HepG2 (cell line): ENCODE measurements at regions not wholly inside any gene's neighbourhood (a gene's known extent, or its start where the extent isn't known, plus 50 kb on each side); places are given as distances from the start of the nearest gene placed in this dataset.

Experiments
- AFF4 ChIP-seq: sonication (generic); formaldehyde crosslinking; IDR thresholded peaks from 2 replicates; pipeline ENCODE4 v1.4.0; 2020; ENCODE audit warnings: missing genetic modification reagents
- FOXA1 ChIP-seq, 2 experiments: fragments of 450-650 bp in 1 of 2; sonication (generic) in 1 of 2; formaldehyde crosslinking in 1 of 2; IDR thresholded peaks; 2 replicates each; pipeline versions ENCODE4 v1.4.0 to v1.6.1; 2016 to 2020; ENCODE audit warnings: missing genetic modification reagents in 1 of 2
- KDM5B ChIP-seq: sonication (generic); formaldehyde crosslinking; IDR thresholded peaks from 2 replicates; pipeline ENCODE4 v1.4.0; 2020; ENCODE audit warnings: missing genetic modification reagents, mild to moderate bottlenecking, borderline replicate concordance
- MTA1 ChIP-seq: sonication (generic); formaldehyde crosslinking; IDR thresholded peaks from 2 replicates; pipeline ENCODE4 v1.4.0; 2020; ENCODE audit warnings: missing genetic modification reagents, mild to moderate bottlenecking, borderline replicate concordance
- MTA3 ChIP-seq: sonication (generic); formaldehyde crosslinking; IDR thresholded peaks from 2 replicates; pipeline ENCODE4 v1.4.0; 2020; ENCODE audit warnings: missing genetic modification reagents
- SRSF1 ChIP-seq: fragments of 200-400 bp; formaldehyde crosslinking; optimal IDR thresholded peaks from 2 replicates; pipeline ENCODE3; 2017; ENCODE audit warnings: mild to moderate bottlenecking, low read depth, low read length, moderate library complexity
- YY1 ChIP-seq: IDR thresholded peaks from 2 replicates; pipeline ENCODE4 v1.6.1; 2011; ENCODE audit warnings: low read length, low read depth, moderate library complexity, mild to moderate bottlenecking; ENCODE audit not compliant: insufficient read depth, insufficient replicate concordance
- ZNF138 ChIP-seq: sonication (generic); formaldehyde crosslinking; IDR thresholded peaks from 2 replicates; pipeline ENCODE4 v1.5.0; 2020; ENCODE audit warnings: mild to moderate bottlenecking, low read depth, missing genetic modification reagents
- TF ChIP-seq, protein P1 (sequence below): sonication (generic); formaldehyde crosslinking; IDR thresholded peaks from 2 replicates; pipeline ENCODE4 v1.5.1; 2020; ENCODE audit warnings: missing genetic modification reagents, mild to moderate bottlenecking, borderline replicate concordance
- TF ChIP-seq, protein P2 (sequence below): sonication (generic); formaldehyde crosslinking; IDR thresholded peaks from 2 replicates; pipeline ENCODE4 v1.4.0; 2020; ENCODE audit warnings: missing genetic modification reagents, mild to moderate bottlenecking, borderline replicate concordance
- TF ChIP-seq, protein P3 (sequence below): sonication (generic); formaldehyde crosslinking; IDR thresholded peaks from 2 replicates; pipeline ENCODE4 v1.5.0; 2020; ENCODE audit warnings: mild to moderate bottlenecking, missing genetic modification reagents, moderate library complexity

DNA sequence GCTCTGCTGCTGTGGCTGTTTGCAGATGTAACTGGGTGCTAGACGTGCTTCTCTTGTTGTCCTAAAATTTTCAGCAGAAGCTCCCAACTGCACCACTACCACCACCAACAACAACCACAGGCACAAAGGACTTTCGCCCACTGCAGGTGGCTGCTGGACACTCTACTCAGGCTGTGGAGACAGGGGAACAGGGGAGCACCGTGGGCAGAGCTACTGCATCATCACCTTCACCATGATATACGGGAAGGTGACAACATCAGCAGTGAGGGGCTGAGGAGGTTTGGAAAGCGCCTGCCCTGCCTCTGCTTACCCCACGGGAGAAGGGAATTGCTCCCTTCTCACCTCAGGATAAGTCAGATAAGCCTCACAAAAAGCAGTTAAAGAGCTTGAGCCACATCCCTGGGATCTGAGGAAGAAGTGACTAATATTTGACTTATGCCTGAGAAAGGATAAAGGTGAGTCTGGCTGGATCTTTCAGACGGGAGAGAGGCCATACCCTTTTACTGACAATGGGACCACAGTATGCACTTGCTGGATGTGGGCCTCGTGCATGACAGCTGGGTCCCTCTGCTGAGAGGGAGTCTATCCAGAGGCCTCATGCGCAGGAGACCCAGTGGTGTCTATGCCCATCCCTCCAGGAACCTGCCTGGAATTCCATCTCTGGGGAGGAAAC lies 217.6 kb downstream of the KLF6 start:
- no peak for TF ChIP-seq MTA1 (CRISPR knock-in tag)
- TF ChIP-seq, protein P1, sequence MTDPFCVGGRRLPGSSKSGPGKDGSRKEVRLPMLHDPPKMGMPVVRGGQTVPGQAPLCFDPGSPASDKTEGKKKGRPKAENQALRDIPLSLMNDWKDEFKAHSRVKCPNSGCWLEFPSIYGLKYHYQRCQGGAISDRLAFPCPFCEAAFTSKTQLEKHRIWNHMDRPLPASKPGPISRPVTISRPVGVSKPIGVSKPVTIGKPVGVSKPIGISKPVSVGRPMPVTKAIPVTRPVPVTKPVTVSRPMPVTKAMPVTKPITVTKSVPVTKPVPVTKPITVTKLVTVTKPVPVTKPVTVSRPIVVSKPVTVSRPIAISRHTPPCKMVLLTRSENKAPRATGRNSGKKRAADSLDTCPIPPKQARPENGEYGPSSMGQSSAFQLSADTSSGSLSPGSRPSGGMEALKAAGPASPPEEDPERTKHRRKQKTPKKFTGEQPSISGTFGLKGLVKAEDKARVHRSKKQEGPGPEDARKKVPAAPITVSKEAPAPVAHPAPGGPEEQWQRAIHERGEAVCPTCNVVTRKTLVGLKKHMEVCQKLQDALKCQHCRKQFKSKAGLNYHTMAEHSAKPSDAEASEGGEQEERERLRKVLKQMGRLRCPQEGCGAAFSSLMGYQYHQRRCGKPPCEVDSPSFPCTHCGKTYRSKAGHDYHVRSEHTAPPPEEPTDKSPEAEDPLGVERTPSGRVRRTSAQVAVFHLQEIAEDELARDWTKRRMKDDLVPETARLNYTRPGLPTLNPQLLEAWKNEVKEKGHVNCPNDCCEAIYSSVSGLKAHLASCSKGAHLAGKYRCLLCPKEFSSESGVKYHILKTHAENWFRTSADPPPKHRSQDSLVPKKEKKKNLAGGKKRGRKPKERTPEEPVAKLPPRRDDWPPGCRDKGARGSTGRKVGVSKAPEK (CRISPR knock-in tag), result no peak
- TF ChIP-seq YY1, result no peak
- no peak for TF ChIP-seq ZNF138 (CRISPR knock-in tag)
- TF ChIP-seq FOXA1 (IDR thresholded peaks at IDR 0.05), result no peak
- TF ChIP-seq FOXA1 (CRISPR knock-in tag; IDR thresholded peaks at IDR 0.05), result no peak
- no peak for TF ChIP-seq KDM5B (CRISPR knock-in tag)
- TF ChIP-seq, protein P2, sequence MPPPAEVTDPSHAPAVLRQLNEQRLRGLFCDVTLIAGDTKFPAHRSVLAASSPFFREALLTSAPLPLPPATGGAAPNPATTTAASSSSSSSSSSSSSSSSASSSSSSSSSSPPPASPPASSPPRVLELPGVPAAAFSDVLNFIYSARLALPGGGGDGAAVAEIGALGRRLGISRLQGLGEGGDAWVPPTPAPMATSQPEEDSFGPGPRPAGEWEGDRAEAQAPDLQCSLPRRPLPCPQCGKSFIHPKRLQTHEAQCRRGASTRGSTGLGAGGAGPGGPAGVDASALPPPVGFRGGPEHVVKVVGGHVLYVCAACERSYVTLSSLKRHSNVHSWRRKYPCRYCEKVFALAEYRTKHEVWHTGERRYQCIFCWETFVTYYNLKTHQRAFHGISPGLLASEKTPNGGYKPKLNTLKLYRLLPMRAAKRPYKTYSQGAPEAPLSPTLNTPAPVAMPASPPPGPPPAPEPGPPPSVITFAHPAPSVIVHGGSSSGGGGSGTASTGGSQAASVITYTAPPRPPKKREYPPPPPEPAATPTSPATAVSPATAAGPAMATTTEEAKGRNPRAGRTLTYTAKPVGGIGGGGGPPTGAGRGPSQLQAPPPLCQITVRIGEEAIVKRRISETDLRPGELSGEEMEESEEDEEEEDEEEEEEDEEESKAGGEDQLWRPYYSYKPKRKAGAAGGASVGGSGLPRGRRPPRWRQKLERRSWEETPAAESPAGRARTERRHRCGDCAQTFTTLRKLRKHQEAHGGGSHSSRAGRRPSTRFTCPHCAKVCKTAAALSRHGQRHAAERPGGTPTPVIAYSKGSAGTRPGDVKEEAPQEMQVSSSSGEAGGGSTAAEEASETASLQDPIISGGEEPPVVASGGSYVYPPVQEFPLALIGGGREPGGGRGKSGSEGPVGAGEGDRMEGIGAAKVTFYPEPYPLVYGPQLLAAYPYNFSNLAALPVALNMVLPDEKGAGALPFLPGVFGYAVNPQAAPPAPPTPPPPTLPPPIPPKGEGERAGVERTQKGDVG (CRISPR knock-in tag), result no peak
- TF ChIP-seq SRSF1, result no peak
- TF ChIP-seq, protein P3, sequence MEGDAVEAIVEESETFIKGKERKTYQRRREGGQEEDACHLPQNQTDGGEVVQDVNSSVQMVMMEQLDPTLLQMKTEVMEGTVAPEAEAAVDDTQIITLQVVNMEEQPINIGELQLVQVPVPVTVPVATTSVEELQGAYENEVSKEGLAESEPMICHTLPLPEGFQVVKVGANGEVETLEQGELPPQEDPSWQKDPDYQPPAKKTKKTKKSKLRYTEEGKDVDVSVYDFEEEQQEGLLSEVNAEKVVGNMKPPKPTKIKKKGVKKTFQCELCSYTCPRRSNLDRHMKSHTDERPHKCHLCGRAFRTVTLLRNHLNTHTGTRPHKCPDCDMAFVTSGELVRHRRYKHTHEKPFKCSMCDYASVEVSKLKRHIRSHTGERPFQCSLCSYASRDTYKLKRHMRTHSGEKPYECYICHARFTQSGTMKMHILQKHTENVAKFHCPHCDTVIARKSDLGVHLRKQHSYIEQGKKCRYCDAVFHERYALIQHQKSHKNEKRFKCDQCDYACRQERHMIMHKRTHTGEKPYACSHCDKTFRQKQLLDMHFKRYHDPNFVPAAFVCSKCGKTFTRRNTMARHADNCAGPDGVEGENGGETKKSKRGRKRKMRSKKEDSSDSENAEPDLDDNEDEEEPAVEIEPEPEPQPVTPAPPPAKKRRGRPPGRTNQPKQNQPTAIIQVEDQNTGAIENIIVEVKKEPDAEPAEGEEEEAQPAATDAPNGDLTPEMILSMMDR (CRISPR knock-in tag), result no peak
- TF ChIP-seq AFF4 (CRISPR knock-in tag), result no peak
- no peak for TF ChIP-seq MTA3
